Globus pallidus (tissue), 1 donor: ENCODE measurements at regions not wholly inside any gene's neighbourhood (a gene's known extent, or its start where the extent isn't known, plus 50 kb on each side); places are given as distances from the start of the nearest gene placed in this dataset.

Experiments
- DNase-seq: peaks from one replicate; pipeline ENCODE4 v3.0.0-alpha.2; 2015; ENCODE audit warnings: low spot score

- DNase-seq: no peak
These were observed 276.7 kb downstream of the CDH10 start for GRCh38 chr5:24368115-24368514.

- no peak for DNase-seq
These were observed 268.6 kb downstream of the CDH10 start for GRCh38 chr5:24376210-24376609.

- DNase-seq: no peak
These were observed 268.2 kb downstream of the CDH10 start for GRCh38 chr5:24376616-24377015.

GRCh38 chr5:24381861-24382489 is 262.8 kb downstream of the CDH10 start:
- DNase-seq: no peak

- DNase-seq: no peak
These were observed 259.7 kb downstream of the CDH10 start for GRCh38 chr5:24385070-24385469.

GRCh38 chr5:24385617-24386016 is 259.2 kb downstream of the CDH10 start:
- no peak for DNase-seq

- DNase-seq: no peak
These were observed 256.3 kb downstream of the CDH10 start for GRCh38 chr5:24388448-24388847.

- no peak for DNase-seq
These were observed 254.8 kb downstream of the CDH10 start for GRCh38 chr5:24389968-24390367.

- no peak for DNase-seq
These were observed 253.0 kb downstream of the CDH10 start for GRCh38 chr5:24391816-24392215.

- DNase-seq: no peak
These were observed 247.2 kb downstream of the CDH10 start for GRCh38 chr5:24397601-24398000.

- no peak for DNase-seq
These were observed 243.0 kb downstream of the CDH10 start for GRCh38 chr5:24401773-24402172.

- DNase-seq: no peak
These were observed 237.3 kb downstream of the CDH10 start for GRCh38 chr5:24407466-24407865.

GRCh38 chr5:24428345-24428744 is 216.4 kb downstream of the CDH10 start:
- no peak for DNase-seq

- DNase-seq: no peak
These were observed 211.2 kb downstream of the CDH10 start for GRCh38 chr5:24433555-24433954.
